Pancreas (tissue), 10 donors: ENCODE measurements at regions not wholly inside any gene's neighbourhood (a gene's known extent, or its start where the extent isn't known, plus 50 kb on each side); places are given as distances from the start of the nearest gene placed in this dataset.

ENCODE experiments used
- ATAC-seq, 4 donors: fragments of 200-7000 bp; cut with Tn5 transposase; one replicate each; pipeline versions ENCODE4 v1.8.0 to v1.9.1; 2020; ENCODE audit warnings: mild to moderate bottlenecking in 4 of 4, moderate library complexity in 4 of 4
- DNase-seq, 6 donors: peaks; one replicate each; pipeline ENCODE4 v3.0.0-alpha.2; 2020
- FAIRE-seq: peaks from 2 replicates; lab custom pipeline; 2012; peaks lifted over from hg19 to GRCh38; lab: Jason Lieb, UNC
- H3K27ac ChIP-seq, 4 donors: fragments of 200-600 bp; sonication (generic); 1 replicate in 3 of 4; 2 replicates in 1 of 4; pipeline versions ENCODE4 v1.5.0 to v1.8.0; 2020
- H3K27me3 ChIP-seq, 4 donors: fragments of 200-600 bp; one replicate each; pipeline ENCODE4 v1.8.0; 2021
- H3K36me3 ChIP-seq, 3 donors: fragments of 200-600 bp; sonication (generic) in 1 of 3; one replicate each; pipeline versions ENCODE4 v1.5.0 to v1.8.0; 2020 to 2021
- H3K4me1 ChIP-seq, 3 donors: fragments of 200-600 bp; one replicate each; pipeline ENCODE4 v1.8.0; 2021
- H3K4me3 ChIP-seq, 4 donors: fragments of 200-600 bp; sonication (generic) in 2 of 4; one replicate each; pipeline versions ENCODE4 v1.5.0 to v1.8.0; 2020 to 2021
- H3K9me3 ChIP-seq, 4 donors: fragments of 200-600 bp; one replicate each; pipeline ENCODE4 v1.8.0; 2021
- CTCF ChIP-seq, 4 donors: fragments of 200-600 bp; sonication (generic) in 3 of 4; IDR thresholded peaks; one replicate each; pipeline versions ENCODE4 v1.5.0 to v1.8.0; 2021; ENCODE audit warnings: antibody characterized with exemption in 4 of 4
- WGBS, 2 donors: extraction: QIAGEN DNeasy Blood & Tissue Kit; methylation state at CpG; one replicate each; pipeline ENCODE4 v1.1.7; 2013; 5-methylcytosine and 5-hydroxymethylcytosine counted together
- intact Hi-C, 3 donors: fragments of 100-400 bp; cut with DNase I; formaldehyde crosslinking; loops; one replicate each; pipeline versions ENCODE4 v1.11.1 to v1.14.2; 2022
- donor health status: healthy with polysubstance abuse.
- donor health status: DM: no; HTN: no; CAD: no; lungs with moderate emphysema.
- donor health status: DM: no; HTN: no; CAD: no.
- donor health status: control.
- donor health status: control.
- donor health status: Bipolar disorder and iron deficiency.
- donor health status: DM: yes; HTN: yes; CAD: no.
- donor health status: DM: no; HTN: no; CAD: no.
- donor health status: DM: no; HTN: no; CAD: no.
- donor health status: DM: yes; HTN: yes; CAD: no.

- DNase-seq (no peak), FAIRE-seq (no peak), ATAC-seq (no peak)
- H3K9me3 ChIP-seq, result no peaks in the 10 kb centered on the region
- no peaks in the 10 kb centered on the region for H3K4me1 ChIP-seq
- no peak overlapping the region for H3K27ac ChIP-seq
- no peak for TF ChIP-seq CTCF (IDR thresholded peaks at IDR 0.05)
- WGBS, 2 donors, result 82 to 97% methylated on average over 2 of the region's 2 CpGs
- no peaks in the 10 kb centered on the region for H3K36me3 ChIP-seq
- intact Hi-C loops, result no loop called here
- H3K4me3 ChIP-seq, result no peak overlapping the region
- no peaks in the 10 kb centered on the region for H3K27me3 ChIP-seq
Observed at GRCh38 chr1:219537223-219537631, 75.7 kb downstream of the ZC3H11B start.

GRCh38 chr1:219536038-219536437 is 76.9 kb downstream of the ZC3H11B start:
- 82 to 93% methylated on average over 4 of the region's 4 CpGs for whole genome bisulfite sequencing, 2 donors
- no peaks in the 10 kb centered on the region for H3K4me1 ChIP-seq
- no peaks in the 10 kb centered on the region for H3K36me3 ChIP-seq
- no peak for TF ChIP-seq CTCF (IDR thresholded peaks at IDR 0.05)
- no peak for ATAC-seq
- DNase-seq, result no peak
- intact Hi-C loops, result no loop called here
- H3K4me3 ChIP-seq, result no peak overlapping the region
- H3K9me3 ChIP-seq, result no peaks in the 10 kb centered on the region
- H3K27me3 ChIP-seq, result no peaks in the 10 kb centered on the region
- no peak for FAIRE-seq
- no peak overlapping the region for H3K27ac ChIP-seq

- FAIRE-seq (no peak), ATAC-seq (no peak), DNase-seq (no peak)
- WGBS, 2 donors, result 73 to 75% methylated on average over 1 of the region's 1 CpG
- H3K9me3 ChIP-seq, result no peaks in the 10 kb centered on the region
- no peak for TF ChIP-seq CTCF (IDR thresholded peaks at IDR 0.05)
- H3K36me3 ChIP-seq, result no peaks in the 10 kb centered on the region
- no peak overlapping the region for H3K27ac ChIP-seq
- no peaks in the 10 kb centered on the region for H3K4me1 ChIP-seq
- no peak overlapping the region for H3K4me3 ChIP-seq
- no peaks in the 10 kb centered on the region for H3K27me3 ChIP-seq
- intact Hi-C loops, result no loop called here
Observed at GRCh38 chr1:219534991-219535390, 77.9 kb downstream of the ZC3H11B start.

- no peak overlapping the region for H3K4me3 ChIP-seq
- no peak overlapping the region for H3K27ac ChIP-seq
- intact Hi-C loops, result no loop called here
- no peaks in the 10 kb centered on the region for H3K4me1 ChIP-seq
- DNase-seq, result no peak
- H3K9me3 ChIP-seq, result no peaks in the 10 kb centered on the region
- ATAC-seq, result peak in 2 of 4 donors; percentile 25 to 38
- FAIRE-seq, result no peak
- no peak for TF ChIP-seq CTCF (IDR thresholded peaks at IDR 0.05)
- 31 to 60% methylated on average over 1 of the region's 1 CpG for WGBS, 2 donors
- no peaks in the 10 kb centered on the region for H3K27me3 ChIP-seq
- H3K36me3 ChIP-seq, result no peaks in the 10 kb centered on the region
Observed at GRCh38 chr1:219533280-219533679, 79.6 kb downstream of the ZC3H11B start.

GRCh38 chr1:219529116-219529515 is 83.8 kb downstream of the ZC3H11B start:
- no peak overlapping the region for H3K4me3 ChIP-seq
- no peaks in the 10 kb centered on the region for H3K36me3 ChIP-seq
- no peaks in the 10 kb centered on the region for H3K4me1 ChIP-seq
- 73 to 74% methylated on average over 2 of the region's 2 CpGs for WGBS, 2 donors
- intact Hi-C loops, result no loop called here
- H3K27ac ChIP-seq, result no peak overlapping the region
- H3K27me3 ChIP-seq, result no peaks in the 10 kb centered on the region
- no peaks in the 10 kb centered on the region for H3K9me3 ChIP-seq
- DNase-seq, result no peak
- no peak for FAIRE-seq
- TF ChIP-seq CTCF (IDR thresholded peaks at IDR 0.05), result no peak
- no peak for ATAC-seq
